ENCODE measurements at regions not wholly inside any gene's neighbourhood (a gene's known extent, or its start where the extent isn't known, plus 50 kb on each side); places are given as distances from the start of the nearest gene placed in this dataset.

- Histone ChIP-seq H3K9me3 (peaks cover 0 to 4% of the 10 kb centered on the region in 2 donors), H3K27ac (no peak overlapping the region), H3K4me1 (no peaks in the 10 kb centered on the region), H3K4me3 (no peak overlapping the region), H3K36me3 (no peaks in the 10 kb centered on the region), H3K27me3 (no peaks in the 10 kb centered on the region)
- DNase-seq (no peak), ATAC-seq (no peak)
- no peak for TF ChIP-seq CTCF (IDR thresholded peaks at IDR 0.05)
- intact Hi-C loops (cut with DNase I), result no loop called here
Observed at GRCh38 chr18:75643083-75643482, 215.6 kb upstream of the SMIM21 start.

- ATAC-seq, result no peak
- Histone ChIP-seq H3K9me3 (no peaks in the 10 kb centered on the region), H3K36me3 (no peaks in the 10 kb centered on the region), H3K27me3 (no peaks in the 10 kb centered on the region), H3K4me1 (no peaks in the 10 kb centered on the region), H3K27ac (no peak overlapping the region), H3K4me3 (no peak overlapping the region)
- no peak for TF ChIP-seq CTCF (IDR thresholded peaks at IDR 0.05)
- intact Hi-C loops (cut with DNase I), result no loop called here
- DNase-seq, result no peak
Observed at GRCh38 chr18:75639472-75639831, 211.9 kb upstream of the SMIM21 start.

GRCh38 chr18:75638776-75639471 lies 211.4 kb upstream of the SMIM21 start:
- intact Hi-C loops (cut with DNase I), result no loop called here
- peak; percentile 56 for ATAC-seq
- no peak overlapping the region for H3K4me3 ChIP-seq
- H3K36me3 ChIP-seq, result no peaks in the 10 kb centered on the region
- no peak for TF ChIP-seq CTCF (IDR thresholded peaks at IDR 0.05)
- no peaks in the 10 kb centered on the region for H3K4me1 ChIP-seq
- no peaks in the 10 kb centered on the region for H3K27me3 ChIP-seq
- no peak overlapping the region for H3K27ac ChIP-seq
- H3K9me3 ChIP-seq, result no peaks in the 10 kb centered on the region
- DNase-seq, result peak in 1 of 4 donors; percentile 82

GRCh38 chr18:75638223-75638775 lies 210.8 kb upstream of the SMIM21 start:
- no peak overlapping the region for H3K27ac ChIP-seq
- no peak for TF ChIP-seq CTCF (IDR thresholded peaks at IDR 0.05)
- intact Hi-C loops (cut with DNase I), result no loop called here
- H3K9me3 ChIP-seq, result no peaks in the 10 kb centered on the region
- ATAC-seq (peak; percentile 46), DNase-seq (peak in 1 of 4 donors; percentile 82)
- H3K4me1 ChIP-seq, result no peaks in the 10 kb centered on the region
- no peak overlapping the region for H3K4me3 ChIP-seq
- H3K36me3 ChIP-seq, result no peaks in the 10 kb centered on the region
- no peaks in the 10 kb centered on the region for H3K27me3 ChIP-seq

GRCh38 chr18:75635096-75635495 lies 207.6 kb upstream of the SMIM21 start:
- no peak for ATAC-seq

More at GRCh38 chr18:75635096-75635495, 207.6 kb upstream of the SMIM21 start:
- H3K27ac ChIP-seq, result no peak overlapping the region
- no peaks in the 10 kb centered on the region for H3K4me1 ChIP-seq
- TF ChIP-seq CTCF (IDR thresholded peaks at IDR 0.05), result no peak
- intact Hi-C loops (cut with DNase I), result no loop called here
- H3K9me3 ChIP-seq, result no peaks in the 10 kb centered on the region
- no peak overlapping the region for H3K4me3 ChIP-seq
- H3K27me3 ChIP-seq, result no peaks in the 10 kb centered on the region
- DNase-seq, result no peak
- no peaks in the 10 kb centered on the region for H3K36me3 ChIP-seq
